Hematopoietic multipotent progenitor cell treated with erythropoietin and hydrocortisone succinate and interleukin-3 and kit ligand, for 6 days (in vitro differentiated cells): ENCODE measurements at regions not wholly inside any gene's neighbourhood (a gene's known extent, or its start where the extent isn't known, plus 50 kb on each side); places are given as distances from the start of the nearest gene placed in this dataset.
A peak's percentile ranks its signal among the peaks of the same experiment; 100 is the strongest.
"Not testable (repeated sequence)": the region's sequence is repeated elsewhere in the genome, so short reads cannot be mapped to it uniquely, and the experiment has no call there.

Experiments used
- DNase-seq: peaks from one replicate; pipeline ENCODE4 v3.0.0-alpha.2; 2015

GRCh38 chrX:83749736-83750135 is 111.2 kb upstream of the CYLC1 start:
- not testable (repeated sequence) for DNase-seq

- DNase-seq, result not testable (repeated sequence)
Measured at GRCh38 chrX:83750451-83750850, 110.5 kb upstream of the CYLC1 start.

GRCh38 chrX:83759872-83760271 is 101.1 kb upstream of the CYLC1 start:
- peak; percentile 32 for DNase-seq

GRCh38 chrX:83771664-83772063 is 89.3 kb upstream of the CYLC1 start:
- no peak for DNase-seq
